ENCODE measurements at regions not wholly inside any gene's neighbourhood (a gene's known extent, or its start where the extent isn't known, plus 50 kb on each side); places are given as distances from the start of the nearest gene placed in this dataset.

GRCh38 chr13:29907670-29908069 is 57.3 kb upstream of the UBL3 start:
- TF ChIP-seq CTCF (IDR thresholded peaks at IDR 0.05 in 4 of 5, conservative IDR thresholded peaks at IDR 0.05 in 1 of 5) (no peak), POLR2A (IDR thresholded peaks at IDR 0.05) (no peak)
- intact Hi-C loops (cut with DNase I; ENCODE audit: low total_unique reads): no loop called here
- ATAC-seq: no peak

GRCh38 chr13:29906432-29907011 is 56.1 kb upstream of the UBL3 start:
- in situ Hi-C loops (cut with MboI; ENCODE audit: low sequenced_read_pairs in 4 of 4): no loop called here
- no peak overlapping the region for H3K4me3 ChIP-seq
- no peaks in the 10 kb centered on the region for H3K36me3 ChIP-seq
- intact Hi-C loops (cut with DNase I; ENCODE audit: low total_unique reads): no loop called here
- no peak overlapping the region for H3K27ac ChIP-seq
- no peak for DNase-seq
- no peaks in the 10 kb centered on the region for H3K27me3 ChIP-seq
- no peaks in the 10 kb centered on the region for H3K9me3 ChIP-seq
- no peak for ATAC-seq
- no peaks in the 10 kb centered on the region for H3K4me1 ChIP-seq
- TF ChIP-seq POLR2A (IDR thresholded peaks at IDR 0.05) (no peak), CTCF (IDR thresholded peaks at IDR 0.05 in 4 of 5, conservative IDR thresholded peaks at IDR 0.05 in 1 of 5) (no peak)

More at GRCh38 chr13:29907670-29908069, 57.3 kb upstream of the UBL3 start:
- H3K9me3 ChIP-seq: no peaks in the 10 kb centered on the region
- no peaks in the 10 kb centered on the region for H3K36me3 ChIP-seq
- in situ Hi-C loops (cut with MboI; ENCODE audit: low sequenced_read_pairs in 4 of 4): no loop called here
- H3K27me3 ChIP-seq: no peaks in the 10 kb centered on the region
- H3K4me1 ChIP-seq: no peaks in the 10 kb centered on the region
- DNase-seq: no peak
- H3K27ac ChIP-seq: no peak overlapping the region
- H3K4me3 ChIP-seq: no peak overlapping the region

- DNase-seq: no peak
- no peaks in the 10 kb centered on the region for H3K9me3 ChIP-seq
- H3K27me3 ChIP-seq: no peaks in the 10 kb centered on the region
- H3K27ac ChIP-seq: no peak overlapping the region
- no peak for TF ChIP-seq CTCF (IDR thresholded peaks at IDR 0.05 in 4 of 5, conservative IDR thresholded peaks at IDR 0.05 in 1 of 5)
- no peak for TF ChIP-seq POLR2A (IDR thresholded peaks at IDR 0.05)
- no peaks in the 10 kb centered on the region for H3K4me1 ChIP-seq
- H3K4me3 ChIP-seq: no peak overlapping the region
- ATAC-seq: no peak
- in situ Hi-C loops (cut with MboI; ENCODE audit: low sequenced_read_pairs in 4 of 4): no loop called here
- no peaks in the 10 kb centered on the region for H3K36me3 ChIP-seq
- intact Hi-C loops (cut with DNase I; ENCODE audit: low total_unique reads): no loop called here
Measured at GRCh38 chr13:29905845-29906244, 55.4 kb upstream of the UBL3 start.

GRCh38 chr13:29903996-29904395 is 53.6 kb upstream of the UBL3 start:
- DNase-seq: no peak
- ATAC-seq: no peak
- Histone ChIP-seq H3K27me3 (no peaks in the 10 kb centered on the region), H3K27ac (no peak overlapping the region), H3K4me1 (no peaks in the 10 kb centered on the region), H3K9me3 (no peaks in the 10 kb centered on the region), H3K4me3 (no peak overlapping the region), H3K36me3 (no peaks in the 10 kb centered on the region)
- in situ Hi-C loops (cut with MboI; ENCODE audit: low sequenced_read_pairs in 4 of 4) (no loop called here), intact Hi-C loops (cut with DNase I; ENCODE audit: low total_unique reads) (no loop called here)
- no peak for TF ChIP-seq CTCF (IDR thresholded peaks at IDR 0.05 in 4 of 5, conservative IDR thresholded peaks at IDR 0.05 in 1 of 5)
- TF ChIP-seq POLR2A (IDR thresholded peaks at IDR 0.05): no peak

GRCh38 chr13:29903543-29903942 is 53.1 kb upstream of the UBL3 start:
- intact Hi-C loops (cut with DNase I; ENCODE audit: low total_unique reads) (no loop called here), in situ Hi-C loops (cut with MboI; ENCODE audit: low sequenced_read_pairs in 4 of 4) (no loop called here)
- no peak overlapping the region for H3K4me3 ChIP-seq
- H3K4me1 ChIP-seq: no peaks in the 10 kb centered on the region
- TF ChIP-seq CTCF (IDR thresholded peaks at IDR 0.05 in 4 of 5, conservative IDR thresholded peaks at IDR 0.05 in 1 of 5) (no peak), POLR2A (IDR thresholded peaks at IDR 0.05) (no peak)
- ATAC-seq: no peak
- no peaks in the 10 kb centered on the region for H3K9me3 ChIP-seq
- H3K27me3 ChIP-seq: no peaks in the 10 kb centered on the region
- no peak for DNase-seq
- no peak overlapping the region for H3K27ac ChIP-seq
- H3K36me3 ChIP-seq: no peaks in the 10 kb centered on the region

Measured in gastrocnemius medialis (tissue), 4 donors.